CD14-positive monocyte (primary cell): ENCODE measurements at regions not wholly inside any gene's neighbourhood (a gene's known extent, or its start where the extent isn't known, plus 50 kb on each side); places are given as distances from the start of the nearest gene placed in this dataset.

Experiments
- DNase-seq, 3 donors: peaks; one replicate each; pipeline ENCODE4 v3.0.0-alpha.2; 2011 to 2022
- H2AFZ ChIP-seq: 2 replicates; pipeline ENCODE4 v1.6.0; 2012; ENCODE audit warnings: mild to moderate bottlenecking, low read depth, low read length, inconsistent platforms; ENCODE audit not compliant: insufficient read depth, poor library complexity, severe bottlenecking
- H3K27ac ChIP-seq, 2 donors: 1 replicate in 1 of 2; 2 replicates in 1 of 2; pipeline ENCODE4 v1.5.1; 2012 to 2013; ENCODE audit warnings: low read length in 2 of 2, control low read depth in 1 of 2, inconsistent platforms in 1 of 2, low read depth in 1 of 2, mild to moderate bottlenecking in 1 of 2
- H3K27me3 ChIP-seq, 2 donors: one replicate each; pipeline versions ENCODE4 v1.6.0 to v1.6.1; 2011 to 2013; ENCODE audit warnings: low read length in 2 of 2; ENCODE audit not compliant: control insufficient read depth in 2 of 2, insufficient read depth in 2 of 2
- H3K36me3 ChIP-seq, 2 donors: replicated peaks in 1 of 2; 1 replicate in 1 of 2; 2 replicates in 1 of 2; pipeline versions ENCODE4 v1.5.1 to v1.6.1; 2012 to 2013; ENCODE audit warnings: low read length in 2 of 2, control low read depth in 1 of 2, inconsistent platforms in 1 of 2, mild to moderate bottlenecking in 1 of 2; ENCODE audit not compliant: insufficient read depth in 2 of 2, control insufficient read depth in 1 of 2
- H3K4me1 ChIP-seq, 2 donors: 1 replicate in 1 of 2; 2 replicates in 1 of 2; pipeline versions ENCODE4 v1.5.1 to v1.6.1; 2012 to 2013; ENCODE audit warnings: low read length in 2 of 2, control low read depth in 1 of 2, inconsistent platforms in 1 of 2, mild to moderate bottlenecking in 1 of 2, moderate library complexity in 1 of 2; ENCODE audit not compliant: insufficient read depth in 2 of 2, control insufficient read depth in 1 of 2
- H3K4me2 ChIP-seq: replicated peaks from 2 replicates; pipeline ENCODE3; 2012; ENCODE audit warnings: low read length, moderate library complexity, mild to moderate bottlenecking; ENCODE audit not compliant: poor library complexity, severe bottlenecking; ENCODE audit errors: extremely low read depth
- H3K4me3 ChIP-seq, 3 experiments: fragments of 200-600 bp in 1 of 3; sonication (generic) in 1 of 3; replicated peaks in 1 of 3; 1 replicate in 2 of 3; 2 replicates in 1 of 3; pipeline ENCODE4 v1.5.1; 2011 to 2013; ENCODE audit warnings: low read length in 3 of 3, mild to moderate bottlenecking in 3 of 3, control low read depth in 2 of 3, low read depth in 2 of 3, inconsistent platforms in 1 of 3, moderate library complexity in 1 of 3
- H3K79me2 ChIP-seq: 2 replicates; pipeline ENCODE4 v1.6.0; 2012; ENCODE audit warnings: mild to moderate bottlenecking, control low read depth, inconsistent platforms, low read length, moderate library complexity; ENCODE audit not compliant: insufficient read depth
- H3K9ac ChIP-seq: 2 replicates; pipeline ENCODE4 v1.6.0; 2017; ENCODE audit warnings: low read length, mild to moderate bottlenecking; ENCODE audit not compliant: insufficient read depth, poor library complexity, severe bottlenecking
- H3K9me3 ChIP-seq, 2 donors: replicated peaks in 1 of 2; 1 replicate in 1 of 2; 2 replicates in 1 of 2; pipeline versions ENCODE4 v1.5.1 to v1.6.1; 2012 to 2013; ENCODE audit warnings: low read length in 2 of 2, control low read depth in 1 of 2; ENCODE audit not compliant: control insufficient read depth in 1 of 2, insufficient read depth in 1 of 2
- H4K20me1 ChIP-seq: 2 replicates; pipeline ENCODE4 v1.6.0; 2012; ENCODE audit warnings: mild to moderate bottlenecking, low read length, control low read depth, moderate library complexity; ENCODE audit not compliant: insufficient read depth
- H3K27ac Mint-ChIP-seq, 7 donors: one replicate each; pipeline ENCODE4 v1.8.0; 2020; ENCODE audit warnings: mild to moderate bottlenecking in 7 of 7, mixed read lengths in 7 of 7, moderate library complexity in 6 of 7, inconsistent platforms in 2 of 7
- H3K27me3 Mint-ChIP-seq, 3 donors: one replicate each; pipeline ENCODE4 v1.8.0; 2021 to 2022; ENCODE audit warnings: low read depth in 3 of 3, mild to moderate bottlenecking in 3 of 3, mixed read lengths in 3 of 3, moderate library complexity in 3 of 3, inconsistent platforms in 1 of 3
- H3K36me3 Mint-ChIP-seq, 2 donors: one replicate each; pipeline ENCODE4 v1.8.0; 2020; ENCODE audit warnings: mixed read lengths in 2 of 2, inconsistent platforms in 1 of 2, mild to moderate bottlenecking in 1 of 2
- H3K4me1 Mint-ChIP-seq: one replicate; pipeline ENCODE4 v1.8.0; 2020; ENCODE audit warnings: mild to moderate bottlenecking, mixed read lengths
- H3K4me3 Mint-ChIP-seq, 2 donors: one replicate each; pipeline ENCODE4 v1.8.0; 2020; ENCODE audit warnings: mild to moderate bottlenecking in 2 of 2, mixed read lengths in 2 of 2, moderate library complexity in 1 of 2
- H3K9me3 Mint-ChIP-seq, 7 donors: one replicate each; pipeline ENCODE4 v1.8.0; 2020 to 2022; ENCODE audit warnings: mixed read lengths in 7 of 7, mild to moderate bottlenecking in 6 of 7, moderate library complexity in 6 of 7, inconsistent platforms in 2 of 7
- WGBS: methylation state at CpG from one replicate; pipeline ENCODE4 v1.1.5; 2013; ENCODE audit warnings: missing lambda C conversion rate; ENCODE audit not compliant: insufficient coverage; 5-methylcytosine and 5-hydroxymethylcytosine counted together
- intact Hi-C, 2 donors: fragments of 100-400 bp; cut with micrococcal nuclease; formaldehyde crosslinking; loops; one replicate each; pipeline versions ENCODE4 v1.15.0 to v1.15.1; 2023
- TF ChIP-seq, protein P1 (sequence below): fragments of 200-600 bp; IDR thresholded peaks from one replicate; pipeline ENCODE4 v1.8.0; 2022; ENCODE audit warnings: antibody characterized with exemption, mild to moderate bottlenecking

DNA sequence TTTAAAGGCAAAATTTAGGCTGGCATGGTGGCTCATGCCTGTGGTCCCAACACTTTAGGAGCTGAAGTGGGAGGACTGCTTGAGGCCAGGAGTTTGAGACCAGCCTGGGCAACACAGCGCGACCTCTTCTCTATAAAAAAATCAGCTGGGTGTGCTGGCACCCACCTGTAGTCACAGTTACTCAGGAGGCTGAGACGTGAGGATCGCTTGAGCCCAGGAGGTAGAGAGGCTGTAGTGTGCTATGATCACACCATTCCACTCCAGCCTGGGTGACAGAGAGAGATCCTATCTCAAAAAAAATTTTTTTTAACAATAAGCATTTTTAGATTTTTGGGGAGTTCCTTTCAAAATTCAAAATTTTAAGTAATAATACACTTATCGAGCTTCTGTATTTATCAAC lies 63.3 kb downstream of the SPATA31C2 start:
- Mint-ChIP-seq H3K9me3 (peaks cover 0 to 3% (median 2%) of the 10 kb centered on the region in 7 donors), H3K36me3 (peaks cover 0 to 3% of the 10 kb centered on the region in 2 donors), H3K27me3 (peaks cover 48 to 52% (median 50%) of the 10 kb centered on the region in 3 donors), H3K4me1 (peaks cover 17% of the 10 kb centered on the region), H3K27ac (no peak overlapping the region), H3K4me3 (peak overlapping the region in 1 of 2 donors; percentile 12)
- H2AFZ ChIP-seq: no peak overlapping the region
- H3K4me2 ChIP-seq: no peak overlapping the region
- intact Hi-C loops: no loop called here
- H3K9me3 ChIP-seq: no peaks in the 10 kb centered on the region
- no peak overlapping the region for H3K27ac ChIP-seq
- H3K27me3 ChIP-seq: peaks cover 20 to 52% of the 10 kb centered on the region in 2 donors
- H3K36me3 ChIP-seq: no peaks in the 10 kb centered on the region
- no peak for DNase-seq
- WGBS: no CpG with 5 or more reads among the region's 5 CpGs
- TF ChIP-seq, protein P1, sequence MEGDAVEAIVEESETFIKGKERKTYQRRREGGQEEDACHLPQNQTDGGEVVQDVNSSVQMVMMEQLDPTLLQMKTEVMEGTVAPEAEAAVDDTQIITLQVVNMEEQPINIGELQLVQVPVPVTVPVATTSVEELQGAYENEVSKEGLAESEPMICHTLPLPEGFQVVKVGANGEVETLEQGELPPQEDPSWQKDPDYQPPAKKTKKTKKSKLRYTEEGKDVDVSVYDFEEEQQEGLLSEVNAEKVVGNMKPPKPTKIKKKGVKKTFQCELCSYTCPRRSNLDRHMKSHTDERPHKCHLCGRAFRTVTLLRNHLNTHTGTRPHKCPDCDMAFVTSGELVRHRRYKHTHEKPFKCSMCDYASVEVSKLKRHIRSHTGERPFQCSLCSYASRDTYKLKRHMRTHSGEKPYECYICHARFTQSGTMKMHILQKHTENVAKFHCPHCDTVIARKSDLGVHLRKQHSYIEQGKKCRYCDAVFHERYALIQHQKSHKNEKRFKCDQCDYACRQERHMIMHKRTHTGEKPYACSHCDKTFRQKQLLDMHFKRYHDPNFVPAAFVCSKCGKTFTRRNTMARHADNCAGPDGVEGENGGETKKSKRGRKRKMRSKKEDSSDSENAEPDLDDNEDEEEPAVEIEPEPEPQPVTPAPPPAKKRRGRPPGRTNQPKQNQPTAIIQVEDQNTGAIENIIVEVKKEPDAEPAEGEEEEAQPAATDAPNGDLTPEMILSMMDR: no peak
- H4K20me1 ChIP-seq: no peaks in the 10 kb centered on the region
- H3K4me3 ChIP-seq: no peak overlapping the region
- no peak overlapping the region for H3K9ac ChIP-seq
- no peaks in the 10 kb centered on the region for H3K79me2 ChIP-seq
- peaks cover 12 to 14% of the 10 kb centered on the region in 2 donors for H3K4me1 ChIP-seq

DNA sequence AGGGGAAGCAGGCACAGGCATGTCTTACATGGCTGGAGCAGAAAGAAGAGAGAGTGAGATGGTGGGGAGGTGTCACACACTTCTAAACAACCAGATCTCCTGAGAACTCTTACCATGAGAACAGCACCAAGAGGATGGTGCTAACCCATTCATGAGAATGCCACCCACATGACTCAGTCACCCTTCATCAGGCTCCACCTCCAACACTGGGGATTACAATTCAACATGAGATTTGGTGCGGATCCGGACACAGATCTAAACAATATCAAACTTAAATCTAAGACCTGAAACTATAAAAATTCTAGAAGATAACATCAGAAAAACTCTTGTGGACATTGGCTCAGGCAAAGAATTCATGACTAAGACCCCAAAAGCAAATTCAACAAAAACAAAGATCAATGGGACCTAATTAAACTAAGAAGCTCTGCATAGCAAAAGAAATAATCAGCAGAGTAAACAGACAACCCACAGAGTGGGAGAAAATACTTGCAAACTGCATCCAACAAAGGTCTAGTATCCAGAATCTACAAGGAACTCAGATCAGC lies 65.4 kb downstream of the SPATA31C2 start:
- no peak overlapping the region for H3K9ac ChIP-seq
- H3K4me3 ChIP-seq: no peak overlapping the region
- H3K36me3 ChIP-seq: no peaks in the 10 kb centered on the region
- H3K4me1 Mint-ChIP-seq: peaks cover 17% of the 10 kb centered on the region
- H3K4me3 Mint-ChIP-seq: no peak overlapping the region
- H2AFZ ChIP-seq: no peak overlapping the region
- H3K27ac Mint-ChIP-seq: no peak overlapping the region
- peaks cover 36 to 39% (median 37%) of the 10 kb centered on the region in 3 donors for H3K27me3 Mint-ChIP-seq
- peaks cover 0 to 5% (median 3%) of the 10 kb centered on the region in 7 donors for H3K9me3 Mint-ChIP-seq
- H3K79me2 ChIP-seq: no peaks in the 10 kb centered on the region
- intact Hi-C loops: no loop called here
- peaks cover 12 to 14% of the 10 kb centered on the region in 2 donors for H3K4me1 ChIP-seq
- TF ChIP-seq, protein P1: no peak
- WGBS: no CpG with 5 or more reads among the region's 2 CpGs
- H3K4me2 ChIP-seq: no peak overlapping the region
- no peaks in the 10 kb centered on the region for H3K9me3 ChIP-seq
- DNase-seq: no peak
- H3K27me3 ChIP-seq: peaks cover 20 to 42% of the 10 kb centered on the region in 2 donors
- no peak overlapping the region for H3K27ac ChIP-seq
- H3K36me3 Mint-ChIP-seq: peaks cover 0 to 3% of the 10 kb centered on the region in 2 donors
- H4K20me1 ChIP-seq: no peaks in the 10 kb centered on the region
